ENCODE measurements at regions not wholly inside any gene's neighbourhood (a gene's known extent, or its start where the extent isn't known, plus 50 kb on each side); places are given as distances from the start of the nearest gene placed in this dataset.
A peak's percentile ranks its signal among the peaks of the same experiment; 100 is the strongest.

DNA sequence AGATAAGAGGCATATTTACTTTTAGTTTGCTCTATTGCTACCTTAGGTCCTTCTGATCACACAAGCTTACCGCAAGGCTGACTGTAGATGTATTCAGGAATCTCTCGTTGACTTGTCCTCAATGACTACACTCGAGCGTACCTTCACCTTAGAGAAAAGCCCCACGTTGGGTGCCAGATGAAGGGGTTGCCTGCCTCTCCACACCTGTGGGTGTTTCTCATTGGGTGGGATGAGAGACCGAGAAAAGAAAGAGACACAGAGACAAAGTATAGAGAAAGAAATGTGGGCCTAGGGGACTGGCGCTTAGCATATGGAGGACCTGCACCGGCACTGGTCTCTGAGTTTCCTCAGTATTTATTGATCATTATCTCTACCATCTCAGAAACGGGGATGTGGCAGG, 51.8 kb downstream of the ASCL4 start:
- Histone ChIP-seq H3K9me3 (ENCODE audit: severe bottlenecking) (peaks cover 6% of the 10 kb centered on the region), H3K27me3 (ENCODE audit: insufficient read depth, low read depth, severe bottlenecking) (peaks cover 3% of the 10 kb centered on the region), H3K4me3 (ENCODE audit: low read depth, low read length) (no peak overlapping the region), H3K36me3 (no peaks in the 10 kb centered on the region), H3K27ac (no peak overlapping the region)
- TF ChIP-seq, protein P1, sequence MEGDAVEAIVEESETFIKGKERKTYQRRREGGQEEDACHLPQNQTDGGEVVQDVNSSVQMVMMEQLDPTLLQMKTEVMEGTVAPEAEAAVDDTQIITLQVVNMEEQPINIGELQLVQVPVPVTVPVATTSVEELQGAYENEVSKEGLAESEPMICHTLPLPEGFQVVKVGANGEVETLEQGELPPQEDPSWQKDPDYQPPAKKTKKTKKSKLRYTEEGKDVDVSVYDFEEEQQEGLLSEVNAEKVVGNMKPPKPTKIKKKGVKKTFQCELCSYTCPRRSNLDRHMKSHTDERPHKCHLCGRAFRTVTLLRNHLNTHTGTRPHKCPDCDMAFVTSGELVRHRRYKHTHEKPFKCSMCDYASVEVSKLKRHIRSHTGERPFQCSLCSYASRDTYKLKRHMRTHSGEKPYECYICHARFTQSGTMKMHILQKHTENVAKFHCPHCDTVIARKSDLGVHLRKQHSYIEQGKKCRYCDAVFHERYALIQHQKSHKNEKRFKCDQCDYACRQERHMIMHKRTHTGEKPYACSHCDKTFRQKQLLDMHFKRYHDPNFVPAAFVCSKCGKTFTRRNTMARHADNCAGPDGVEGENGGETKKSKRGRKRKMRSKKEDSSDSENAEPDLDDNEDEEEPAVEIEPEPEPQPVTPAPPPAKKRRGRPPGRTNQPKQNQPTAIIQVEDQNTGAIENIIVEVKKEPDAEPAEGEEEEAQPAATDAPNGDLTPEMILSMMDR (IDR thresholded peaks at IDR 0.05; ENCODE audit: low read depth, low read length): no peak
- no peak for DNase-seq

DNA sequence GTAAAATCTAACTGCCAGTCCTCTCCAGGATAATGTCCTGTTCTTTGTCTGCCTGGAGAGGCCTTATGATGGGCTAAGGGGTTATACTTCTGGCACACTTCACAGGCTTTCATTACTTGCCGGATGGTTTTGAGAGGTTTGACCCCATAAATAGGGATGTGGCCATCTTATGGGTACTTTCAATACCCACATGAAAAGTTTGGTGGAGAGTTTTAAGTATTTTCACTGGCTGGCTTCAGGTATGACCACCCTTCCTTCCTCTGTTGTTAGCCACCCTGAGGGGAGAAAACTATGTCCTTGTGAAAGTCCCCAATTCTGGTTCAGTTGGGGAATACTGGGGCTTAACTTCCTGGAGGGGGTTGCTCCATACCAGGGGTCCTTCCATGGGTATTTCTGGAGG, 54.8 kb downstream of the ASCL4 start:
- Histone ChIP-seq H3K27ac (no peak overlapping the region), H3K4me3 (ENCODE audit: low read depth, low read length) (no peak overlapping the region), H3K9me3 (ENCODE audit: severe bottlenecking) (peaks cover 6% of the 10 kb centered on the region), H3K27me3 (ENCODE audit: insufficient read depth, low read depth, severe bottlenecking) (peaks cover 12% of the 10 kb centered on the region), H3K36me3 (no peaks in the 10 kb centered on the region)
- DNase-seq: no peak
- TF ChIP-seq, protein P1 (IDR thresholded peaks at IDR 0.05; ENCODE audit: low read depth, low read length): no peak

DNA sequence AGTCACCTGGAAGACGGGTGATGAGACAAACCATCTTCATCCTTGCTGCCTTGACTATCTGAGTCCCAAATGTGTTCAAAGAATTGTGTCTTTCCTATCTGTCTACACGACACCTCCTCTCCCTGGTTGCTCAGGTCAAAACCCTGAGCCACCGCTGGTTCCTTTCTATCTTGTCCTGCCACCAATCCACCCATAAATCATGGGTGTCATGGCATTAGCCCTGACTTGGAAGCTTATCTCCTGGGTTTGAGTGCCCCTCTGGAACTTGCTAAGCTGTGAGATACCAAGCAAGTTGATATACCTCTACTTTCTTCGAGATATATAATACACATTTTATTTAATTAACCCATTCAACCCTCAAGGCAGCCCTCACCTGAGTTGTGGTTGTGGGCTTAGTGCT, 57.9 kb downstream of the ASCL4 start:
- no peak overlapping the region for H3K4me3 ChIP-seq (ENCODE audit: low read depth, low read length)
- H3K27me3 ChIP-seq (ENCODE audit: insufficient read depth, low read depth, severe bottlenecking): peaks cover 25% of the 10 kb centered on the region
- H3K9me3 ChIP-seq (ENCODE audit: severe bottlenecking): no peaks in the 10 kb centered on the region
- TF ChIP-seq, protein P1 (IDR thresholded peaks at IDR 0.05; ENCODE audit: low read depth, low read length): no peak
- no peaks in the 10 kb centered on the region for H3K36me3 ChIP-seq
- no peak overlapping the region for H3K27ac ChIP-seq
- no peak for DNase-seq

DNA sequence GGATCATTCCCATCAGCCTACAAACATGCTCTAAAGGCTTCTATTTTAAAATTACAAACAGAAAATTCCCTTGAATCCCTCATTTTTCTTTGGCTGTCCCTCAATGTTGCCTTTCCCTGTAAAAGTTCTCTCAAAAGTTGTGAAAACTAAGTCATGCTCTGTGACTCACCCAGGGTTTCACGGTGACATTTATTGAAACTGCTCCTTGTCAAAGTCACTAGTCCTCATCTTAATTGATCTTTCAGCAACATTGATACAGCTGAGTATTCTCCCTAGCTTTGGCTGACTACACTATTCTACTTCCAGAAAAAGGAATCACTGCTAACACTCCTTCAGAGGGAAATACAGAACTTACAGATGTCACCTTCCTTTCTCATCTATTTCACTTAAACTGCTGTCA, 65.7 kb downstream of the ASCL4 start:
- Histone ChIP-seq H3K4me3 (ENCODE audit: low read depth, low read length) (no peak overlapping the region), H3K27me3 (ENCODE audit: insufficient read depth, low read depth, severe bottlenecking) (peaks cover 55% of the 10 kb centered on the region), H3K36me3 (no peaks in the 10 kb centered on the region), H3K27ac (no peak overlapping the region), H3K9me3 (ENCODE audit: severe bottlenecking) (no peaks in the 10 kb centered on the region)
- TF ChIP-seq, protein P1 (IDR thresholded peaks at IDR 0.05; ENCODE audit: low read depth, low read length): no peak
- no peak for DNase-seq

DNA sequence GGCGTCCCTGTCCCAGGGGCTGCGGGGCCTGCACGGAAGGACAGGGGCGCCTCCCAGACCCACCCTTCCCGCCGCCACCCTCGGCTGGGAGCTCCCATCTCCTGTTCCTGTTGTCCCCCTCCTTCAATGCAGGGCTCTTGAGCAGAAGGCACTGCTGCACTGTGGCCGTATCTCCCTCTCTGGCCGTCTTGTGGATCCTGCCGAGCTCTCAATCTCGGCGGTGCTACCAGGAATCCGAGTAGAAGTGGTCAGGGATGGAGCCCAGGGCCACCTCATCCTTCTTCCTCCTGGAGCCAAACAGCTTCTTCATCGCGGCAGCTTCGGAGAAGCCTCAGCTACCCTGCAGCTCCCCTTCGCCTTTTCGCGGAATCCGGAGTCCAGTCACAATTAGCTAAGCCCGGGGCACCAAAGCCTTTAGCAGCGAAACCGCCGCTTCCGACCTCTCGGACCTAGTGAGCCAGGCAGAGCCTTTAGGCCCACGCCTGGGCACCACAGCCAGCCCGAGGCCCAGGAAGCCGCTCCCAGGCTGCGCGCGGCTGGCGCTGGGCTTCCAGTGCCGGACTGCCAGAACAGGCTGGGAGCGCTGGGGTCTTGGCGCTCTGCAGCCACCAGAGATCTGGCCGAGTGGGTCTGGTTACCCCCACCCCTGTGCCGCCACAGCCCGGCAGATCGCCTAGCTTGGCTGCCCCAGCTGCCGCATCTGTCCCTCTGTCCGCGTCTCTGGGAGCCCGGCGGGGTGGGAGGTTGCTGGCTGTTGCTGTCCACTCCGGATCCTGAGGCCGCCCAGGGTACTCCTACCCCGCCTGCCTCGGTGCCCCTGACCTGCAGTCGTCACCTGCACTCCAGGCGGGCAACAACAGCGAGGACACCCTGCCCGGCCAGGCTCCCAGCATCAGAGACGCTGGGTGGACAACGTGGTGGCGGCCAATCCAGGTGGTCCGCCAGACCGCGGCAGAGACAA, 69.1 kb downstream of the ASCL4 start:
- Histone ChIP-seq H3K4me3 (ENCODE audit: low read depth, low read length) (peak overlapping the region; percentile 51), H3K27me3 (ENCODE audit: insufficient read depth, low read depth, severe bottlenecking) (peaks cover 62% of the 10 kb centered on the region)

More for the DNA sequence above, 69.1 kb downstream of the ASCL4 start:
- Histone ChIP-seq H3K36me3 (no peaks in the 10 kb centered on the region), H3K27ac (no peak overlapping the region), H3K9me3 (ENCODE audit: severe bottlenecking) (no peaks in the 10 kb centered on the region)
- DNase-seq: peak; percentile 23
- TF ChIP-seq, protein P1 (IDR thresholded peaks at IDR 0.05; ENCODE audit: low read depth, low read length): no peak
